SK-N-SH treated with all-trans-retinoic acid at 6 μM for 48 hours (cell line): ENCODE measurements at regions not wholly inside any gene's neighbourhood (a gene's known extent, or its start where the extent isn't known, plus 50 kb on each side); places are given as distances from the start of the nearest gene placed in this dataset.

Experiments used
- CSDC2 ChIP-seq: fragments of 250-450 bp; sonication (Bioruptor Pico); IDR thresholded peaks from 2 replicates; pipeline ENCODE4 v1.5.0; 2020; ENCODE audit warnings: mild to moderate bottlenecking, moderate library complexity
- CSRNP3 ChIP-seq: fragments of 250-450 bp; sonication (Bioruptor Pico); IDR thresholded peaks from 2 replicates; pipeline ENCODE4 v1.5.1; 2021; ENCODE audit warnings: mild to moderate bottlenecking, moderate library complexity
- OSR1 ChIP-seq: fragments of 250-450 bp; sonication (Bioruptor Pico); IDR thresholded peaks from 2 replicates; pipeline ENCODE4 v1.8.0; 2022; ENCODE audit warnings: moderate library complexity, mild to moderate bottlenecking, inconsistent platforms
- SNAI2 ChIP-seq: fragments of 250-450 bp; sonication (Bioruptor Pico); IDR thresholded peaks from 2 replicates; pipeline ENCODE4 v1.5.0; 2020; ENCODE audit warnings: mild to moderate bottlenecking, moderate library complexity
- TCF4 ChIP-seq: fragments of 250-450 bp; sonication (Bioruptor Pico); IDR thresholded peaks from 2 replicates; pipeline ENCODE4 v1.8.0; 2021; ENCODE audit warnings: mild to moderate bottlenecking, moderate library complexity, borderline replicate concordance
- ZFP30 ChIP-seq: fragments of 450-650 bp; formaldehyde crosslinking; IDR thresholded peaks from 2 replicates; pipeline ENCODE4 v1.5.0; 2022; ENCODE audit warnings: mild to moderate bottlenecking, moderate library complexity
- ZNF70 ChIP-seq: fragments of 450-650 bp; formaldehyde crosslinking; IDR thresholded peaks from 2 replicates; pipeline ENCODE4 v1.5.0; 2020; ENCODE audit warnings: mild to moderate bottlenecking, moderate library complexity

GRCh38 chr13:83183439-83184149 lies 698.7 kb downstream of the SLITRK1 start:
- TF ChIP-seq ZFP30 (CRISPR knock-in tag) = no peak
- TF ChIP-seq OSR1 (CRISPR knock-in tag) = no peak
- TF ChIP-seq ZNF70 = no peak
- TF ChIP-seq CSRNP3 (CRISPR knock-in tag) = no peak
- TF ChIP-seq CSDC2 (CRISPR knock-in tag) = no peak
- TF ChIP-seq SNAI2 = no peak
- TF ChIP-seq TCF4 (CRISPR knock-in tag) = no peak
